ENCODE measurements at regions not wholly inside any gene's neighbourhood (a gene's known extent, or its start where the extent isn't known, plus 50 kb on each side); places are given as distances from the start of the nearest gene placed in this dataset.
"Not testable (repeated sequence)": the region's sequence is repeated elsewhere in the genome, so short reads cannot be mapped to it uniquely, and the experiment has no call there.

DNA sequence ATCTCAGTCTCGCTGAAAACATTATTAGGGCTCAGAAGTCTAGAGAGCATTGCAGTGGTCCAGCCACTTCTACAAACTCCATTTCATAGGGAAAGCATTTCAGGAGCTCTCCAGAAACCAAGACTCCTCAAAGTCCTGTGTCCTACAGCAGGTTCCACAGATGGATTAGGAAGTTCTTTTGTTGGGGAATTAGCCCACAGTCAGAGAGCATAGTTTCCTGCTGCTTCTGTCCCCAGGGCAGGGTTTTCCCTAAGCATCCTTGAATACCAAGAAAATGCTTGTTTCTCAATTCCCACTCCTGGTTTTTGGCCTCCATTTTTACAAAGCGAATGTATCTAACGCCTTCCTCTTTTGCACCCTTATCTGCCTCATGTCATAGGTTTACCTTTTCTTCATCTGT is 235.9 kb upstream of the PODXL start:
- H3K27ac Mint-ChIP-seq, result no peak overlapping the region
- H3K4me1 Mint-ChIP-seq (ENCODE audit: low read depth), result no peaks in the 10 kb centered on the region
- no peaks in the 10 kb centered on the region for H3K9me3 Mint-ChIP-seq
- H3K27me3 Mint-ChIP-seq (ENCODE audit: low read depth), result no peaks in the 10 kb centered on the region
- H3K36me3 Mint-ChIP-seq (ENCODE audit: low read depth), result no peaks in the 10 kb centered on the region
- no peak overlapping the region for H3K4me3 Mint-ChIP-seq

DNA sequence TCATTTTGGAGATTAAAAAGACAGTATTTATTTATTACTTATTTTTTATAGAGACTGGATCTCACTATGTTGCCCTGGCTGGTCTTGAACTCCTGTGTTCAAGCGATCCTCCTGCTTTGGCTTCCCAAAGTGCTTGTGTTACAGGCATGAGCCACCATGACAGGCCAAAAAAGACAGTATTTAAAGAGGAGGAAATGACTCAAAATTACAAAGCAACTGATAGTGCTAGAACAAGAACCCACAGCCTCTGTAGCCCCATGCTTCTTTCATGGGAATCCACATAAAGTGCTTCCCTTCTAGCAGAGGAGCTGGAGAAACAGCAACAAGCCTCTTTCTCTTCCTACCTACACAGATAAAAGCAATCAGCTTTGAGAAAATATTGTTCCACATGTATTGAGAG is 230.7 kb upstream of the PODXL start:
- Mint-ChIP-seq H3K36me3 (ENCODE audit: low read depth) (no peaks in the 10 kb centered on the region), H3K27me3 (ENCODE audit: low read depth) (peaks cover 4% of the 10 kb centered on the region), H3K27ac (no peak overlapping the region), H3K4me3 (no peak overlapping the region), H3K4me1 (ENCODE audit: low read depth) (no peaks in the 10 kb centered on the region), H3K9me3 (no peaks in the 10 kb centered on the region)

DNA sequence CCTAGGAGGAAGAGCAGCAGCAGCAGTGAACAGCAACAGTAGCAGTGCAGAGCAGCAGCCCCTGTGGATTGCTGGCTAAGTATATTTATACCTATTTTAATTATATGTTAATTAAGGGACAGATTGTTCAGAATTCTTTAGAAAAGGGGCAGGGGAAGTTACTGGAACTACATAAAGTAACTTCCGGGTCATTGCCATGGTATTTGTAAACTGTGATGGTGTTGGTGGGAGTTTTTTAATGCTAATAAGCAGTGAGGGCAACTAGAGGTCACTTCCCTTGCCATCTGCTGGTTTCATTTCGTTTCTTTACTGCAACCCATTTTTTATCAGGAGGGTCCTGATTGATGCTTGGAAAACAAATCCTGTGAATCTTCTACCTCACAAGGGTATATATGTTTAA is 229.8 kb upstream of the PODXL start:
- Mint-ChIP-seq H3K36me3 (ENCODE audit: low read depth) (no peaks in the 10 kb centered on the region), H3K27me3 (ENCODE audit: low read depth) (peaks cover 4% of the 10 kb centered on the region), H3K9me3 (no peaks in the 10 kb centered on the region), H3K27ac (no peak overlapping the region), H3K4me3 (no peak overlapping the region), H3K4me1 (ENCODE audit: low read depth) (no peaks in the 10 kb centered on the region)

DNA sequence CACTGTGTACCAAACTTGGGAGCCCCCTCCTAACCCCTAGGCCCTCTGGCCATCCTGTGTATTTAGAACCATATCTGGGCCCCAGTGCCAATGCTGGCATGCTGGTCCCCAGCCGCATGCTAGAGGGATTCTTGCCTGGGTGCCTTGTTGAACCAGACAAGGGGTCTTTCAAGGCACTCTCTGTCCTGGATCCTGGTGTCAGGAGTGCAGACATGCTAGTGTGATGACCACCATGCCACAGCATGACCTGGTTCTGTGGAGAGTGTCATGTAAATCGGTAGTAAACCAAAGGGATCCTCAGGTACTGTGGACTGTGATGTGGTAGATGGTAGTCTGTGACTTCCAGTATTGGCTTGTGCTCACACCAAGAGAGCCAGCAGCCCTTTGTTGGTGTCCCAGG is 222.2 kb upstream of the PODXL start:
- Mint-ChIP-seq H3K9me3 (no peaks in the 10 kb centered on the region), H3K4me1 (ENCODE audit: low read depth) (no peaks in the 10 kb centered on the region), H3K4me3 (no peak overlapping the region), H3K27ac (no peak overlapping the region), H3K27me3 (ENCODE audit: low read depth) (no peaks in the 10 kb centered on the region), H3K36me3 (ENCODE audit: low read depth) (no peaks in the 10 kb centered on the region)

DNA sequence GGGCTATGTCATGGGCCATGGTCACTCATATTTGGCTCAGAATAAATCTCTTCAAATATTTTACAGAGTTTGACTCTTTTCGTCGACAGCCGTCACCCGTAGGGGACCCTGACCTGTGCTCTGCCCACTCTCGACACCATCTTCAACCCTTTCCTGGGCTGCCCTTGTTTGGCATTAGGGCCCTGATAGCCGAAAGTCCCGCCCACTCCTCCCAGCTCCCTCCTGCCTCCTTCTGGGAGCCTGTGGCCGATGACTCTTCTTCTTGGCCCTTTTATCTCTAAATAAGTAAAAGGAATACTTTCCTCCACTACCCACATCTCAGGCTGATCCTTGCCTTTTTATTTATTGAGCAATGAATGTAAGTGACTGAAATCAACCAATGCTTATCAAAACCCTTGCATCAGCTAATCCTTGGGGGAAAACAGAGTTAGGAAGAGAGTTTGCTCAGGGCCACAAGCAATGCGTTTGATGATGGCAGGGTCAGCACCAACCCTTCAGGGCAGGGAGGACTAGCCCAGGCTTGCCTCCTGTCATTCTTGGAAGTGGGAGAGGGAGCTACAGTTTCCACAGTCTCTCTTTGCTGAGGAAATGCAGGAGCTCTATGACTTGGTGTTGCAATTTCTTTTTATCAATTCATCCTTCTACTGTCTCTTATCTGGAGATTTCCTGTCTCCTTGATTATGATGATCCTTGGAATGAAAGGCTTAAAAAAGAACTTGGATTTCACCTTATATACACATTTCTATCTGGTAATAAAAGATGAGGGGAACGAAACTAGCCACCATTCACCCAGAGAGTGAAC is 218.2 kb upstream of the PODXL start:
- Mint-ChIP-seq H3K27me3 (ENCODE audit: low read depth) (no peaks in the 10 kb centered on the region), H3K4me1 (ENCODE audit: low read depth) (no peaks in the 10 kb centered on the region), H3K27ac (no peak overlapping the region), H3K4me3 (no peak overlapping the region), H3K36me3 (ENCODE audit: low read depth) (no peaks in the 10 kb centered on the region), H3K9me3 (no peaks in the 10 kb centered on the region)

DNA sequence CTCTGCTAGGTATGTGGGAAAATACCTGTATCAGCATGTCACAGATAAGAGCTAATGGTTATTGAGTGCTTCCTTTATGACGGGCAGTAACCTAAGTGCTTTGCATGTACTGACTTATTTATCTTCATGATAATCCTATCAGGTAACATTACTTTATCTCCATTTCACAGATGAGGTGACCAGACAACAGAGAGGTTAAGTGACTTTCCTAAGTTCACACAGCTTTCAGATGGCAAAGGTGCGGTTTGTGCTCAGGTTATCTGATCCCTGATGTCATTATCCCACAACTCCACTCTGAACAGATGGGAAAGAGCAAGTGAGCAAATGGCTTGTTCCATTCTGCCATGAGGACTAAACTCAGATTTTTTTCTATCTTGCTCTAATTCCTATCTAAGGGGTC is 217.0 kb upstream of the PODXL start:
- no peaks in the 10 kb centered on the region for H3K4me1 Mint-ChIP-seq (ENCODE audit: low read depth)
- no peaks in the 10 kb centered on the region for H3K36me3 Mint-ChIP-seq (ENCODE audit: low read depth)
- H3K9me3 Mint-ChIP-seq, result no peaks in the 10 kb centered on the region
- H3K27ac Mint-ChIP-seq, result no peak overlapping the region
- no peaks in the 10 kb centered on the region for H3K27me3 Mint-ChIP-seq (ENCODE audit: low read depth)
- no peak overlapping the region for H3K4me3 Mint-ChIP-seq

DNA sequence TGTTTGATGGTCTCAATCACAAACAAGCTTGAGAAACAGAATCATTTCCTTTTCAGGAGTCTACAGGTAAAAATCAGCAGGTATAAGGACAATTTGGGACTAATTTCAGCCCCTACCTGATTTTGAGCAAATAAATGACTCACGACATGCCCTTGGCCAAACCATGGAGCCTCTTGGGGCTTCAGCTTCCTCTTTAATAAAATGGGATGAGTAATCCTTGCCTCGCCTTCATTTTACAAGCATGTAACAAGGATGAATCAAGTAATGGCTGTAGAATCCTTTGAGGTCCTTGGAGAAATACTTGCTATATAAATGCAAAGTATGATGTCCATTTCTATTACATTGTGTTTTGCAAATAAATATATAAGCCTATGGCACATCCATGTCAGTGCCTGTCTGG is 212.8 kb upstream of the PODXL start:
- Mint-ChIP-seq H3K9me3 (no peaks in the 10 kb centered on the region), H3K4me3 (no peak overlapping the region), H3K27ac (no peak overlapping the region)

DNA sequence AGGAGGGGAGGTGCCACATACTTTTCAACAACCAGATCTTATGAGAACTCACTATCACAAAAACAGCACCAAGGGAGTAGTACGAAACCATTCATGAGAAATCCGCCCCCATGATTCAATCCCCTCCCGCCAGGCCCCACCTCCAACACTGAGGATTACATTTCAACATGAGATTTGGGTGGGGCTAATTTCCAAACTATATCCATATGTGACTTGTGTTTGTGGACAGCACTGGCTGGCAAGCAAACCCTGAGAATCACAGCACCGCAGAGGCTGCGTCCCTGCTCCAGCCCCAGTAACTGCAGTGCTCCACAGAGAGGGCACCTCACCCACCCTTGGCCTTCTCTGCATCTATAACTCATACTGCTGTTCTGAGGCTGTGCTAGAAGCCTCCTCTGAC is 211.2 kb upstream of the PODXL start:
- H3K4me1 Mint-ChIP-seq (ENCODE audit: low read depth), result no peaks in the 10 kb centered on the region
- H3K27me3 Mint-ChIP-seq (ENCODE audit: low read depth), result no peaks in the 10 kb centered on the region
- H3K9me3 Mint-ChIP-seq, result no peaks in the 10 kb centered on the region
- H3K4me3 Mint-ChIP-seq, result no peak overlapping the region
- no peaks in the 10 kb centered on the region for H3K36me3 Mint-ChIP-seq (ENCODE audit: low read depth)
- H3K27ac Mint-ChIP-seq, result no peak overlapping the region

More for the DNA sequence above, 212.8 kb upstream of the PODXL start:
- Mint-ChIP-seq H3K36me3 (ENCODE audit: low read depth) (no peaks in the 10 kb centered on the region), H3K27me3 (ENCODE audit: low read depth) (no peaks in the 10 kb centered on the region), H3K4me1 (ENCODE audit: low read depth) (no peaks in the 10 kb centered on the region)

DNA sequence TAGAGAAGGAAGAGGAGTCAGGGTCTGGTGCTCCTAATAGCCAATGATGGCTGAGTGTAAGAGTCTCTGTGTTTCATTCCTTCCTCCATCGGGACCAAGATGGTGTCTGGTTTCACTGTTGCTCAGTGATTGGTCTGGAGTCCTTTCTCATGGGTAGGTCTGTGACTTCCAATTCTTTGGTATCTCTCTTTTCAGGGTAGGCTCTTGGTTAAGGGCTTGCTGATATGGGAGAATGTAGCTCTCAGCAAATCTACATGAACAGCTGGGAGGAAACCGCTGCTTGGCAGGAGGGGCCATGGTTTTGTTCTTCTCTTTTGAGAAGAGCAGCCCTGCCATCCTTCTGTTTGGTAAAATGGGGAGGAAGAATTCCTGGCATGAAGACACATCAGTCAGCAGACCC is 209.1 kb upstream of the PODXL start:
- Mint-ChIP-seq H3K4me1 (ENCODE audit: low read depth) (no peaks in the 10 kb centered on the region), H3K36me3 (ENCODE audit: low read depth) (no peaks in the 10 kb centered on the region), H3K27ac (no peak overlapping the region), H3K9me3 (no peaks in the 10 kb centered on the region), H3K27me3 (ENCODE audit: low read depth) (no peaks in the 10 kb centered on the region), H3K4me3 (no peak overlapping the region)

DNA sequence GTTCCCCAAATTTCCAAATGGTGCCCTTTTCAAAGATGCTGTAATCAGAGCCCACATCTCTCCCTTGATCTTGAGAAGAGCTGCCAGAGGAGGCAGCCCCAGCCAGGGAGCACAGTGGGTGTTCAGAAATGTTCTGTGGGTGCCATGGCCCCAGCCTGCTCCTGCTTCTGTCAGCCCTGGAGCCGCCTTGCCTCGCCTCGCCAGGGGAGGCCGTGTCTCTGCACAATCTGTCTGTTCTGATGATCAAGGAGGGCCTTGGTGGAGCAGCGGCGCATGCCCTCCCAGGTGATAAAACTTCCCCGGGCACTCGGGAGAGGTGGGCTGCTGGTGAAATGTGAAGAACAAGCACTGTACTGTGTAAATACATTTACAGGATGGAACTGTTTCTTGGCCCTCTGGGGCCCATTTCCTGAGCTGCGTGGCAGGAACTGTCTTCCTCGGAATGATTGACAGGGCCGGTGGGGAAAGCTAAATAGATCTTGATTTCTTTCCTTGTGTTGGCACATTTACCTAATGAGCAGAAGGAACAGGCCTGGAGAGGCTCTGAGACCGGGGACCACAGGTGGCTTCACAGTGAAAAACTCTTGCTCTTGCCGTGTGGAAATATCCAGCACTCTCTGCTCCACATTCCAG is 207.8 kb upstream of the PODXL start:
- peaks cover 7% of the 10 kb centered on the region for H3K27me3 Mint-ChIP-seq (ENCODE audit: low read depth)
- no peaks in the 10 kb centered on the region for H3K9me3 Mint-ChIP-seq
- H3K36me3 Mint-ChIP-seq (ENCODE audit: low read depth), result no peaks in the 10 kb centered on the region
- no peak overlapping the region for H3K4me3 Mint-ChIP-seq
- H3K4me1 Mint-ChIP-seq (ENCODE audit: low read depth), result no peaks in the 10 kb centered on the region
- no peak overlapping the region for H3K27ac Mint-ChIP-seq

DNA sequence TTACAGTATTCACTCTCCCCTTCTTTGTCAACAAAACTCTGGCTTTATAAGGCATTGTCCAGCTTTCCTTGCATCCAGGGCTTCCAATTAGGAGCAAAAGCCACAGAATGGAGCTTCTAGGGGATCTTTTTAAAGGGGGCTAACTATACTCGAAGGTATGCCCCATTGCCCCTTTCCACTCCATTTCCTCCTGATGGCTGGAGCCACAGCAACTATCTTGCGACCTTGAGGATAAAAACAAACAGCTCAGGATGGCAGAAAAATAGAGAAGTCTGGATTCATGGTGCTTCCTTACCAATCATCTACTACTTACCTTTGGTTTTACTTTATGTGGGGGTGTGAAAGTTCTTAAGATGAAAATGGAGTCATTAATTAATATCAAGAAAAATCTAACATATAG is 206.3 kb upstream of the PODXL start:
- Mint-ChIP-seq H3K9me3 (no peaks in the 10 kb centered on the region), H3K4me3 (no peak overlapping the region), H3K27ac (no peak overlapping the region), H3K36me3 (ENCODE audit: low read depth) (no peaks in the 10 kb centered on the region), H3K27me3 (ENCODE audit: low read depth) (peaks cover 7% of the 10 kb centered on the region), H3K4me1 (ENCODE audit: low read depth) (no peaks in the 10 kb centered on the region)

DNA sequence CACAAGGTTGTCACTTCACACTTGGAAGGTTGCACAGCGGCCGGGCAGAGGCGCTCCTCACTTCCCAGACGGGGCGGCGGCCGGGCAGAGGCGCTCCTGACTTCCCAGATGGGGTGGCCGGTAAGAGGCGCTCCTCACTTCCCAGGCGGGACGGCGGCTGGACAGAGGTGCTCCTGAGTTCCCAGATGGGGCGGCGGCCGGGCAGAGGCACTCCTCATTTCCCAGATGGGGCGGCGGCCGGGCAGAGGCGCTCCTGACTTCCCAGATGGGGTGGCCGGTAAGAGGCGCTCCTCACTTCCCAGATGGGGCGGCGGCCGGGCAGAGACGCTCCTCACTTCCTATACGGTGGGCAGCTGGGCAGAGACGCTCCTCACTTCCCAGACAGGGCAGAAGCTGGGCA is 199.4 kb upstream of the PODXL start:
- H3K27ac Mint-ChIP-seq, H3K9me3 Mint-ChIP-seq: not testable (repeated sequence)
- peaks cover 16% of the 10 kb centered on the region for H3K27me3 Mint-ChIP-seq (ENCODE audit: low read depth)

DNA sequence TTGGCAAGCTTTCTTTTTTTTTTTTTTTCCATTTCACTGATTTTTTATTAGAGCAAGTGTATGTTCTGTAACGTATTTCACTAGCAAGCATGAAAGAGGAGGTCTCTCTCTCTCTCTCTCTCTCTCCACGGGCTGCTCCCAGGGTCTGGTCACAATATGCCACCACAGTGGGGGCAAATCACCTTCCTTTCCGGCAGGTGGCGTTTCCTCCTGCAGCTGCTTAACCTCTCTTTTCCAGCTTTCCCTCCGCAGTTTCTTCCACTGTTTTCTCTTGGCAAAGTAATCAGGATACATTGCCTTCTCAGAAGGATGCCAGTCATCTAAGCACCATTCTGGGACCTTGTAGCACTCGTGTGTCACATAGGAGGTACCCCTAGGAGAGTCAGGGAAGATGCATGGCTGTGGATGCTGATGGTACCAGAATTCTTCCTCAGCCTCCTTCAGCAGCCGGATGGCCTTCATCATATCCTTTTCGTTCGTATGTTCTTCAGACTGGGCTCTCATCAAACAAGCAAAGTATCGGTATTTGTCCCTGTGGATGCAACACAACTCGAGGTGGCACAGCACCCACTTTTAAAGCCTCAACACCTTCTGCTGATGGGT is 197.3 kb upstream of the PODXL start:
- Mint-ChIP-seq H3K4me1 (ENCODE audit: low read depth) (no peaks in the 10 kb centered on the region), H3K27me3 (ENCODE audit: low read depth) (peaks cover 12% of the 10 kb centered on the region), H3K4me3 (no peak overlapping the region), H3K36me3 (ENCODE audit: low read depth) (no peaks in the 10 kb centered on the region), H3K9me3 (no peaks in the 10 kb centered on the region), H3K27ac (no peak overlapping the region)

More for the DNA sequence above, 199.4 kb upstream of the PODXL start:
- not testable (repeated sequence) for H3K4me3 Mint-ChIP-seq; H3K36me3 Mint-ChIP-seq (ENCODE audit: low read depth); H3K4me1 Mint-ChIP-seq (ENCODE audit: low read depth)

DNA sequence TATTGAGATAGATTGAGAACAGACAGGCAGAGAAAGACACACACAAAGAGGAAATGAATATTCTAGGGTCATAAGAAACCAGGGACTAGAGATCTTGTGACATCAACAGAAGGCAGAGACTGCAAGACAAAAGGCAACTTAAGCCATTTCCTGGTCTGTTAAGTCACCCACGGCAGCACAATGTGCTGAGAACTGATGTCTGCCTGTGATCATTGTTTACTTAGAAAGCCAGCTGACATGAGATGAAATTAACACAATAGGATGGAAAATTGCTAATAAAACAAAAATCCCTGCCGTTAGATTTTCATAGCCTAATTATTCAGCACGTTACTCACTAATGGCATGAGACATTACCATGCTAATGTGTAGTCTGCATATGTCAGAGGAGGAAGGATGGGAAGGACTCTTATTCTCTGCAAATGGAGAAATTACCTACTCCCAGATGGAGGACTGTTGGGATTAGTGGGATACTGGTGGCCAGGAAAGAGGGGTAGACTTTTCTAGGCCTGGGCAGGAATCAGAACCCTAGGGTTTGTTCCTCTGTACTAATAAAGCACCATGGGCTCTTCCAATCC is 191.3 kb upstream of the PODXL start:
- no peaks in the 10 kb centered on the region for H3K36me3 Mint-ChIP-seq (ENCODE audit: low read depth)
- peaks cover 6% of the 10 kb centered on the region for H3K27me3 Mint-ChIP-seq (ENCODE audit: low read depth)
- no peak overlapping the region for H3K27ac Mint-ChIP-seq
- H3K4me1 Mint-ChIP-seq (ENCODE audit: low read depth), result no peaks in the 10 kb centered on the region
- no peaks in the 10 kb centered on the region for H3K9me3 Mint-ChIP-seq
- H3K4me3 Mint-ChIP-seq, result no peak overlapping the region
